Thoracic aorta (tissue), 2 donors: ENCODE measurements at regions not wholly inside any gene's neighbourhood (a gene's known extent, or its start where the extent isn't known, plus 50 kb on each side); places are given as distances from the start of the nearest gene placed in this dataset.

Experiments
- ATAC-seq: fragments of 150-250 bp; one replicate; pipeline ENCODE4 v1.8.0; 2017; ENCODE audit warnings: low read depth; ENCODE audit not compliant: insufficient number of reproducible peaks, low FRiP score
- DNase-seq: peaks from one replicate; pipeline ENCODE4 v3.0.0-alpha.2; 2020; ENCODE audit warnings: low spot score
- H3K27ac ChIP-seq, 2 donors: fragments of 200-600 bp; sonication (generic); 1 replicate in 1 of 2; 2 replicates in 1 of 2; pipeline ENCODE4 v1.5.1; 2016; ENCODE audit warnings: mild to moderate bottlenecking in 2 of 2, moderate library complexity in 2 of 2
- H3K27me3 ChIP-seq: fragments of 200-600 bp; sonication (generic); replicated peaks from 2 replicates; pipeline ENCODE4 v1.6.0; 2016; ENCODE audit warnings: mild to moderate bottlenecking; ENCODE audit not compliant: insufficient read depth
- H3K36me3 ChIP-seq: fragments of 200-600 bp; sonication (generic); one replicate; pipeline ENCODE4 v1.5.1; 2016
- H3K4me1 ChIP-seq, 2 donors: fragments of 200-600 bp; sonication (generic); 1 replicate in 1 of 2; 2 replicates in 1 of 2; pipeline versions ENCODE4 v1.5.1 to v1.6.0; 2016; ENCODE audit warnings: low read depth in 2 of 2, mild to moderate bottlenecking in 1 of 2; ENCODE audit not compliant: control insufficient read depth in 1 of 2
- H3K4me3 ChIP-seq: fragments of 200-600 bp; sonication (generic); 2 replicates; pipeline ENCODE4 v1.5.1; 2016; ENCODE audit warnings: mild to moderate bottlenecking
- H3K9me3 ChIP-seq: fragments of 200-600 bp; sonication (generic); 2 replicates; pipeline ENCODE4 v1.5.1; 2016
- TF ChIP-seq, protein P1 (sequence below): fragments of 200-600 bp; sonication (generic); IDR thresholded peaks from one replicate; pipeline ENCODE4 v1.5.1; 2019; ENCODE audit warnings: antibody characterized with exemption

DNA sequence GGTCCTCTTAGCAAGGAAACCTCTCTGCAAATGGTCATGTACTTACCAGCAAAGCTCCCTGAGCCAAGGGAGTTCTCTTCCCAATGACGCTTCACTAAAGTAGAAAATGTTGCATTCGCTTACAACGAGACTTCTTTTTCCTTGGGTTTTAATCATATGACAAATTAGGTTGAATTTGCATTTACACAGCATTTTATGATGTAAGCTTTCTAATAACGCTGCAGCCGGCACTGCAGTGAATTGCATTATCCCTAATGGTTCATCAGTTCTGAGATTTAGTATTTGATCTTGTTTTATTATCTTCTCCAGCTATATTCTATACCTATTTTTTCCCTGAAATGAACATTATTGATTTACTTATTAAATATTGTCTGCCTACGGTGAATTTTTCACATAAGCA, 339.3 kb upstream of the PFKP start:
- H3K9me3 ChIP-seq, result no peaks in the 10 kb centered on the region
- H3K4me1 ChIP-seq, result no peaks in the 10 kb centered on the region
- ATAC-seq (no peak), DNase-seq (no peak)
- H3K36me3 ChIP-seq, result no peaks in the 10 kb centered on the region
- no peaks in the 10 kb centered on the region for H3K27me3 ChIP-seq
- H3K4me3 ChIP-seq, result no peak overlapping the region
- H3K27ac ChIP-seq, result no peak overlapping the region
- TF ChIP-seq, protein P1, sequence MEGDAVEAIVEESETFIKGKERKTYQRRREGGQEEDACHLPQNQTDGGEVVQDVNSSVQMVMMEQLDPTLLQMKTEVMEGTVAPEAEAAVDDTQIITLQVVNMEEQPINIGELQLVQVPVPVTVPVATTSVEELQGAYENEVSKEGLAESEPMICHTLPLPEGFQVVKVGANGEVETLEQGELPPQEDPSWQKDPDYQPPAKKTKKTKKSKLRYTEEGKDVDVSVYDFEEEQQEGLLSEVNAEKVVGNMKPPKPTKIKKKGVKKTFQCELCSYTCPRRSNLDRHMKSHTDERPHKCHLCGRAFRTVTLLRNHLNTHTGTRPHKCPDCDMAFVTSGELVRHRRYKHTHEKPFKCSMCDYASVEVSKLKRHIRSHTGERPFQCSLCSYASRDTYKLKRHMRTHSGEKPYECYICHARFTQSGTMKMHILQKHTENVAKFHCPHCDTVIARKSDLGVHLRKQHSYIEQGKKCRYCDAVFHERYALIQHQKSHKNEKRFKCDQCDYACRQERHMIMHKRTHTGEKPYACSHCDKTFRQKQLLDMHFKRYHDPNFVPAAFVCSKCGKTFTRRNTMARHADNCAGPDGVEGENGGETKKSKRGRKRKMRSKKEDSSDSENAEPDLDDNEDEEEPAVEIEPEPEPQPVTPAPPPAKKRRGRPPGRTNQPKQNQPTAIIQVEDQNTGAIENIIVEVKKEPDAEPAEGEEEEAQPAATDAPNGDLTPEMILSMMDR, result no peak

DNA sequence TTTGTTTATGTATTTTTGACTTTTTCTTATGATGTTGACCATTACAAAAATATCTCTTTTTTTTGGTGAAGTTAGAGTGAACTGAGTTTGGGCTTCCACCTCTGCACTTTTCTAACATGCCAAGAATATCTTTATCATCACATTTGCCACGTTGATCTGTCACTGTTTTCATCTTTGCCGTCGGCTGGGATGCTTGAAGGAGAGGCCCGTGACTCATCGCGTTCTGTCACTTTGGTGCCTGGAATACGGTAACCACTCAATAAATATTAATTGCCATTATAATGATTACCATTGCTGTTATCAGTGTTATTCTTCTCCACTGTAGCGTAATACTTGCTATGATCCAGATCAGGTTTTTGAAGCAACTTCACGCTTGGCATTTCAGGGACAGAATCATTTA, 350.8 kb upstream of the PFKP start:
- ATAC-seq, result no peak
- no peaks in the 10 kb centered on the region for H3K4me1 ChIP-seq
- no peaks in the 10 kb centered on the region for H3K9me3 ChIP-seq

DNA sequence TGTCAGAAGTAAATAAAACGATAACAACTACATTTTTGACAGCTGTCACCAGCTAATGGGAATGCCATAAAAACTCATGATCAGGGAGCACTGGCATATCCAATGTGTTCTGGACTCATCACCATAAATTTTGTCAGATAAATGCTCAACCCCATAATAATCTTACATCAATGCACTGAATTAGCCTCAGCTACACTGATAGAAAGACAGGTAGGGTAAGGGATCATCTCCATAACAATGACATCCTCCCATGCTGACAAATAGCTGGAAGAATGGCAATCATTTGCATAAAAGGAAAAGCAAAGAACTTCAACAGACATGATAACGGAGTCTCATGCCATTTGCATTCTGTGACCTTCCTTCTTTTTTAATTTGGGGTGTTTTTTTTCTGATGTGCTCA, 352.8 kb upstream of the PFKP start:
- no peak for ATAC-seq
- H3K27me3 ChIP-seq, result no peaks in the 10 kb centered on the region
- no peaks in the 10 kb centered on the region for H3K4me1 ChIP-seq

More for the DNA sequence above, 350.8 kb upstream of the PFKP start:
- Histone ChIP-seq H3K36me3 (no peaks in the 10 kb centered on the region), H3K4me3 (no peak overlapping the region), H3K27ac (no peak overlapping the region), H3K27me3 (no peaks in the 10 kb centered on the region)
- TF ChIP-seq, protein P1, result no peak
- no peak for DNase-seq

DNA sequence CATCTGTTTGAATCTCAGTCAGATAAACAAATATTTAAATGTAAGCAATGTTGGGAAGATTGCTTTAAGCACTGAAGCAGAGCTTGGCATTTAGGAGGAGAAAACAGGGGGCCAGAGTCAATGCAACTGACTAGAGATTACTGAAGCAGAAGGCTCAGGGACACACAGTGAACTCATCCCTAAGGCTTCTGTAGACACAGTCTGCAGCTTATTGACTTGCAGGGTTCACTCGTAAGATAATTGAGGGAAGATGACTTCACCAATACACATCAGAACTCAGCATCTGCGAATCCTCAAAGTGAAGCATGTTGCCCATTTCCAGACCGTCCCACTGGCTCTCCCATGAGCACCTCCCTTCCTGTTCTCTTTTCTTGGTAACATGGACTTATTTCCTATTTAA, 363.4 kb upstream of the PFKP start:
- TF ChIP-seq, protein P1, result no peak
- Histone ChIP-seq H3K36me3 (no peaks in the 10 kb centered on the region), H3K9me3 (no peaks in the 10 kb centered on the region), H3K27ac (no peak overlapping the region), H3K4me1 (no peaks in the 10 kb centered on the region), H3K4me3 (no peak overlapping the region), H3K27me3 (no peaks in the 10 kb centered on the region)
- no peak for ATAC-seq
- DNase-seq, result no peak

More for the DNA sequence above, 352.8 kb upstream of the PFKP start:
- TF ChIP-seq, protein P1, result no peak
- no peak for DNase-seq
- H3K9me3 ChIP-seq, result no peaks in the 10 kb centered on the region
- H3K27ac ChIP-seq, result no peak overlapping the region
- no peaks in the 10 kb centered on the region for H3K36me3 ChIP-seq
- no peak overlapping the region for H3K4me3 ChIP-seq

DNA sequence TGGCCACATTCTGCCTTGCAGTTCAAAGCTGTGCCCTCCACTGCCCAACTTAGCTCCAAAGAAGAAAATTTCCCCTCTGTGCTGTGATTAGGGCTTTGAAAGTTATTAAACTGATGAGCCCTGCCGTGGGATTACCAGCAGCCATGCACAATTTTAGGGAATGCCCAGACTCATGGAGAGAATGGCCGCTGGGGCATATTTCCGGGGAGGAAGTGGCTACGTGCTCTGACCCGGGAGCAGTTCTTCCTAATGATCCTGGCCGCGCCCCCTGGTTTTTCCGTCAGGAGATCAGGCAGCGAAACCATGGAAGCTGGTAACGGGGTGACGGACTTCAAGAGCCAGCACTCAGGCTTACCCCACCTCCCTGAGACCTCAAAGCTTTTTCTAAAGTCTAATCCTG, 365.5 kb upstream of the PFKP start:
- Histone ChIP-seq H3K4me1 (no peaks in the 10 kb centered on the region), H3K9me3 (no peaks in the 10 kb centered on the region), H3K4me3 (no peak overlapping the region), H3K36me3 (no peaks in the 10 kb centered on the region), H3K27ac (no peak overlapping the region), H3K27me3 (no peaks in the 10 kb centered on the region)
- ATAC-seq (no peak), DNase-seq (no peak)
- TF ChIP-seq, protein P1, result no peak
